ENCODE measurements at regions not wholly inside any gene's neighbourhood (a gene's known extent, or its start where the extent isn't known, plus 50 kb on each side); places are given as distances from the start of the nearest gene placed in this dataset.
A peak's percentile ranks its signal among the peaks of the same experiment; 100 is the strongest.

GRCh38 chr18:22570492-22570891, 152.8 kb upstream of the CTAGE1 start:
- DNase-seq = no peak

- DNase-seq = no peak
Observed at GRCh38 chr18:22572341-22572740, 154.6 kb upstream of the CTAGE1 start.

- DNase-seq = no peak
Observed at GRCh38 chr18:22579271-22579670, 161.6 kb upstream of the CTAGE1 start.

GRCh38 chr18:22585333-22585732, 167.6 kb upstream of the CTAGE1 start:
- DNase-seq = no peak

- DNase-seq = no peak
Observed at GRCh38 chr18:22585821-22586220, 168.1 kb upstream of the CTAGE1 start.

- DNase-seq = peak; percentile 38
Observed at GRCh38 chr18:22591222-22591621, 173.5 kb upstream of the CTAGE1 start.

- no peak for DNase-seq
Observed at GRCh38 chr18:22594155-22594690, 176.5 kb upstream of the CTAGE1 start.

- peak; percentile 52 for DNase-seq
Observed at GRCh38 chr18:22601481-22601880, 183.8 kb upstream of the CTAGE1 start.

- peak; percentile 68 for DNase-seq
Observed at GRCh38 chr18:22602456-22602855, 184.7 kb upstream of the CTAGE1 start.

GRCh38 chr18:22603902-22604301, 186.2 kb upstream of the CTAGE1 start:
- DNase-seq = no peak

- DNase-seq = no peak
Observed at GRCh38 chr18:22604390-22604985, 186.8 kb upstream of the CTAGE1 start.

- DNase-seq = no peak
Observed at GRCh38 chr18:22604986-22605421, 187.3 kb upstream of the CTAGE1 start.

- DNase-seq = no peak
Observed at GRCh38 chr18:22605736-22606135, 188.0 kb upstream of the CTAGE1 start.

- DNase-seq = peak; percentile 47
Observed at GRCh38 chr18:22606563-22607283, 189.0 kb upstream of the CTAGE1 start.

- DNase-seq = no peak
Observed at GRCh38 chr18:22607284-22607635, 189.5 kb upstream of the CTAGE1 start.

- DNase-seq = no peak
Observed at GRCh38 chr18:22608847-22609246, 191.1 kb upstream of the CTAGE1 start.

- peak; percentile 16 for DNase-seq
Observed at GRCh38 chr18:22609642-22610041, 191.9 kb upstream of the CTAGE1 start.

GRCh38 chr18:22613058-22613690, 195.5 kb upstream of the CTAGE1 start:
- no peak for DNase-seq

- DNase-seq = peak; percentile 47
Observed at GRCh38 chr18:22613788-22614187, 196.1 kb upstream of the CTAGE1 start.

GRCh38 chr18:22623513-22623912, 205.8 kb upstream of the CTAGE1 start:
- DNase-seq = no peak

- DNase-seq = no peak
Observed at GRCh38 chr18:22624176-22624575, 206.5 kb upstream of the CTAGE1 start.

GRCh38 chr18:22625406-22625805, 207.7 kb upstream of the CTAGE1 start:
- no peak for DNase-seq

GRCh38 chr18:22626771-22627170, 209.1 kb upstream of the CTAGE1 start:
- no peak for DNase-seq

GRCh38 chr18:22627506-22627905, 209.8 kb upstream of the CTAGE1 start:
- no peak for DNase-seq
